Endothelial cell of umbilical vein (primary cell): ENCODE measurements at regions not wholly inside any gene's neighbourhood (a gene's known extent, or its start where the extent isn't known, plus 50 kb on each side); places are given as distances from the start of the nearest gene placed in this dataset.

Source experiments
- BruUV-seq: library from RNA; stranded (reverse); fragments of 400-500 nt; replicated peaks from 2 replicates; lab custom pipeline; 2021; lab: Mats Ljungman, UMichigan
- CTCF ChIA-PET: fragments of 300-600, 350-600 bp; sonication (Branson Sonifier 250); formaldehyde crosslinking; loops from one replicate; lab custom pipeline; 2021; ENCODE audit warnings: antibody characterized with exemption, inconsistent platforms; lab: Charles Lee
- POLR2A ChIA-PET: fragments of 300-600, 350-600 bp; sonication (Branson Sonifier 250); formaldehyde crosslinking; loops from one replicate; lab custom pipeline; 2021; ENCODE audit warnings: antibody characterized with exemption, inconsistent platforms; lab: Charles Lee
- DNase-seq: peaks from one replicate; pipeline ENCODE4 v3.0.0-alpha.2; 2011; ENCODE audit warnings: low read depth, low spot score
- FAIRE-seq: peaks from 2 replicates; lab custom pipeline; 2011; peaks lifted over from hg19 to GRCh38; lab: Jason Lieb, UNC
- H2AFZ ChIP-seq: 2 replicates; pipeline ENCODE4 v1.6.0; 2012; ENCODE audit warnings: low read depth, low read length, control low read depth, inconsistent platforms
- H3K27ac ChIP-seq: 2 replicates; pipeline ENCODE4 v1.5.1; 2011; ENCODE audit warnings: low read depth, mild to moderate bottlenecking, control low read depth, low read length, moderate library complexity; ENCODE audit not compliant: insufficient read depth
- H3K27me3 ChIP-seq, 2 experiments: 2 replicates each; pipeline versions ENCODE4 v1.6.0 to v1.6.1; 2011; ENCODE audit warnings: low read length in 2 of 2, mixed read lengths in 1 of 2; ENCODE audit not compliant: control insufficient read depth in 2 of 2, insufficient read depth in 2 of 2
- H3K36me3 ChIP-seq, 2 experiments: 2 replicates in 1 of 2; 3 replicates in 1 of 2; pipeline ENCODE4 v1.5.1; 2011; ENCODE audit warnings: low read length in 2 of 2, mild to moderate bottlenecking in 1 of 2, moderate library complexity in 1 of 2; ENCODE audit not compliant: control insufficient read depth in 2 of 2, insufficient read depth in 2 of 2; ENCODE audit errors: extremely low read depth in 1 of 2
- H3K4me1 ChIP-seq: 3 replicates; pipeline ENCODE4 v1.5.1; 2011; ENCODE audit warnings: mild to moderate bottlenecking, low read length; ENCODE audit not compliant: control insufficient read depth, insufficient read depth; ENCODE audit errors: extremely low read depth
- H3K4me2 ChIP-seq: 2 replicates; pipeline ENCODE4 v1.6.1; 2011; ENCODE audit warnings: low read length, control low read depth, mixed read lengths; ENCODE audit not compliant: insufficient read depth
- H3K4me3 ChIP-seq, 3 experiments: fragments of 200-600 bp in 1 of 3; sonication (generic), shearing (Covaris generic) in 1 of 3; replicated peaks in 1 of 3; 2 replicates each; pipeline ENCODE4 v1.5.1; 2011 to 2016; ENCODE audit warnings: control low read depth in 3 of 3, low read length in 3 of 3, mild to moderate bottlenecking in 2 of 3, inconsistent platforms in 1 of 3, low read depth in 1 of 3, moderate library complexity in 1 of 3; ENCODE audit not compliant: insufficient read depth in 1 of 3
- H3K79me2 ChIP-seq: 2 replicates; pipeline ENCODE4 v1.6.0; 2012; ENCODE audit warnings: low read length, inconsistent platforms; ENCODE audit not compliant: control insufficient read depth, insufficient read depth
- H3K9ac ChIP-seq: replicated peaks from 2 replicates; pipeline ENCODE3; 2011; ENCODE audit warnings: low read length, control low read depth; ENCODE audit not compliant: insufficient read depth; ENCODE audit errors: extremely low read depth
- H3K9me1 ChIP-seq: replicated peaks from 3 replicates; pipeline ENCODE4 v1.6.0; 2011; ENCODE audit warnings: mild to moderate bottlenecking, low read length; ENCODE audit not compliant: control insufficient read depth, insufficient read depth; ENCODE audit errors: extremely low read depth
- H3K9me3 ChIP-seq: replicated peaks from 2 replicates; pipeline ENCODE4 v1.5.1; 2012; ENCODE audit warnings: low read length, inconsistent platforms; ENCODE audit not compliant: control insufficient read depth, insufficient read depth
- H4K20me1 ChIP-seq: replicated peaks from 2 replicates; pipeline ENCODE3; 2011; ENCODE audit warnings: mild to moderate bottlenecking, low read length; ENCODE audit not compliant: control insufficient read depth, insufficient read depth; ENCODE audit errors: extremely low read depth
- EZH2 ChIP-seq: IDR thresholded peaks from 2 replicates; pipeline ENCODE4 v1.6.1; 2012; ENCODE audit warnings: borderline replicate concordance, low read depth, mild to moderate bottlenecking, moderate library complexity, low read length, inconsistent platforms; ENCODE audit not compliant: severe bottlenecking
- FOS ChIP-seq: IDR thresholded peaks from 2 replicates; pipeline ENCODE4 v1.6.1; 2011; ENCODE audit warnings: mild to moderate bottlenecking, low read length, moderate library complexity, borderline replicate concordance; ENCODE audit not compliant: insufficient read depth
- GATA2 ChIP-seq: IDR thresholded peaks from 2 replicates; pipeline ENCODE4 v1.7.0; 2011; ENCODE audit warnings: low read depth, mild to moderate bottlenecking, moderate library complexity, mixed read lengths, low read length; ENCODE audit not compliant: insufficient read length, insufficient read depth
- JUN ChIP-seq: IDR thresholded peaks from 2 replicates; pipeline ENCODE4 v1.6.1; 2011; ENCODE audit warnings: borderline replicate concordance, low read depth; ENCODE audit not compliant: insufficient read length, insufficient read depth
- MYC ChIP-seq: IDR thresholded peaks from one replicate; pipeline ENCODE4 v1.6.1; 2011; ENCODE audit warnings: mild to moderate bottlenecking, low read depth, low read length
- POLR2A ChIP-seq: IDR thresholded peaks from 2 replicates; pipeline ENCODE4 v1.6.1; 2012; ENCODE audit warnings: low read depth, mild to moderate bottlenecking, control low read depth, low read length
- POLR2AphosphoS5 ChIP-seq: IDR thresholded peaks from 2 replicates; pipeline ENCODE4 v1.6.1; 2012; ENCODE audit warnings: low read depth, mild to moderate bottlenecking, control low read depth, low read length, moderate library complexity; ENCODE audit not compliant: insufficient read depth
- dilution Hi-C: fragments of 300-500 bp; cut with MboI; formaldehyde crosslinking; loops from one replicate; pipeline ENCODE4 v1.15.0; 2019; ENCODE audit warnings: low sequenced_read_pairs; ENCODE audit not compliant: extremely low pct_ligation_motif_present
- intact Hi-C: fragments of 100-400 bp; cut with micrococcal nuclease; formaldehyde crosslinking; loops from one replicate; pipeline ENCODE4 v1.10.0; 2022
- TF ChIP-seq, protein P1 (sequence below), 2 donors: IDR thresholded peaks; 1 replicate in 1 of 2; 2 replicates in 1 of 2; pipeline ENCODE4 v1.5.1; 2011; ENCODE audit warnings: low read length in 2 of 2, mild to moderate bottlenecking in 2 of 2, moderate library complexity in 2 of 2, control low read depth in 1 of 2, inconsistent platforms in 1 of 2, low read depth in 1 of 2; ENCODE audit not compliant: insufficient read depth in 1 of 2; ENCODE audit errors: extremely low read depth in 1 of 2
- TF ChIP-seq, protein P2 (sequence below): IDR thresholded peaks from 2 replicates; pipeline ENCODE4 v1.6.1; 2011; ENCODE audit not compliant: insufficient read depth, insufficient read length

DNA sequence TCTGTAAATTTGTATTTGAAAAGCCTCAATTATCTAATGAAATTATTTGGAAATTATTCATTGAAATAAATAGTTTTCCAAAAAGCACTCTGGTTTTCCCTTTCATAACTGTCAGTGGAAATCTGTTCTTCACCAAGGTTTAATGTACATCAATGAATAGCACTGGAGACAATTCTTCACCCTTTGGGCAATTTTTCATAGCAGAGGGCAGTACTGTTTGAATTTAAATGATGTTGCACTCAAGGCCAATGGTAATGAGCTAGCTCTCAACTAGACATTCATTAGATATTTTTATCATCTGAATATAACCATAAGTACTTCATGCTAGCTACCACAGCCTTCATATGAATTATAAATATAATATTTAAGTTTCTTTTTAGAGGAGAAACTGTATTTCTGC lies 658.2 kb upstream of the CCDC54 start:
- ChIA-PET CTCF (no interaction called here), POLR2A (no interaction called here)
- H3K9me3 ChIP-seq, result no peaks in the 10 kb centered on the region
- no peak for TF ChIP-seq GATA2
- no peak for TF ChIP-seq POLR2A
- no peak for TF ChIP-seq EZH2
- no peak for TF ChIP-seq POLR2AphosphoS5
- TF ChIP-seq, protein P1, sequence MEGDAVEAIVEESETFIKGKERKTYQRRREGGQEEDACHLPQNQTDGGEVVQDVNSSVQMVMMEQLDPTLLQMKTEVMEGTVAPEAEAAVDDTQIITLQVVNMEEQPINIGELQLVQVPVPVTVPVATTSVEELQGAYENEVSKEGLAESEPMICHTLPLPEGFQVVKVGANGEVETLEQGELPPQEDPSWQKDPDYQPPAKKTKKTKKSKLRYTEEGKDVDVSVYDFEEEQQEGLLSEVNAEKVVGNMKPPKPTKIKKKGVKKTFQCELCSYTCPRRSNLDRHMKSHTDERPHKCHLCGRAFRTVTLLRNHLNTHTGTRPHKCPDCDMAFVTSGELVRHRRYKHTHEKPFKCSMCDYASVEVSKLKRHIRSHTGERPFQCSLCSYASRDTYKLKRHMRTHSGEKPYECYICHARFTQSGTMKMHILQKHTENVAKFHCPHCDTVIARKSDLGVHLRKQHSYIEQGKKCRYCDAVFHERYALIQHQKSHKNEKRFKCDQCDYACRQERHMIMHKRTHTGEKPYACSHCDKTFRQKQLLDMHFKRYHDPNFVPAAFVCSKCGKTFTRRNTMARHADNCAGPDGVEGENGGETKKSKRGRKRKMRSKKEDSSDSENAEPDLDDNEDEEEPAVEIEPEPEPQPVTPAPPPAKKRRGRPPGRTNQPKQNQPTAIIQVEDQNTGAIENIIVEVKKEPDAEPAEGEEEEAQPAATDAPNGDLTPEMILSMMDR (IDR thresholded peaks at IDR 0.05; ENCODE audit: extremely low read depth in 1 of 2, insufficient read depth in 1 of 2, low read depth in 1 of 2, low read length in 2 of 2), result no peak
- TF ChIP-seq JUN, result no peak
- TF ChIP-seq FOS, result no peak
- TF ChIP-seq, protein P2, sequence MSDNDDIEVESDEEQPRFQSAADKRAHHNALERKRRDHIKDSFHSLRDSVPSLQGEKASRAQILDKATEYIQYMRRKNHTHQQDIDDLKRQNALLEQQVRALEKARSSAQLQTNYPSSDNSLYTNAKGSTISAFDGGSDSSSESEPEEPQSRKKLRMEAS, result no peak
- TF ChIP-seq MYC, result no peak
- H4K20me1 ChIP-seq, result no peaks in the 10 kb centered on the region
- no peaks in the 10 kb centered on the region for H3K27me3 ChIP-seq
- DNase-seq, result no peak
- BruUV-seq, result no TSS peak
- H3K9me1 ChIP-seq, result no peaks in the 10 kb centered on the region
- H3K4me3 ChIP-seq, result no peak overlapping the region
- H3K36me3 ChIP-seq, result no peaks in the 10 kb centered on the region
- H3K4me1 ChIP-seq, result no peaks in the 10 kb centered on the region
- H3K27ac ChIP-seq, result no peak overlapping the region
- dilution Hi-C loops, result no loop called here
- no peak for FAIRE-seq
- H3K9ac ChIP-seq, result no peak overlapping the region
- no peak overlapping the region for H3K4me2 ChIP-seq
- intact Hi-C loops, result no loop called here
- H3K79me2 ChIP-seq, result no peaks in the 10 kb centered on the region
- no peak overlapping the region for H2AFZ ChIP-seq
